HepG2 (cell line): ENCODE measurements at regions not wholly inside any gene's neighbourhood (a gene's known extent, or its start where the extent isn't known, plus 50 kb on each side); places are given as distances from the start of the nearest gene placed in this dataset.

Experiments
- ATAC-seq: fragments of 200-7000 bp; cut with Tn5 transposase; 3 replicates; pipeline ENCODE4 v1.9.1; 2020; ENCODE audit warnings: mild to moderate bottlenecking, moderate library complexity
- BruUV-seq: library from RNA; stranded (reverse); fragments of 400-500 nt; replicated peaks from 2 replicates; lab custom pipeline; 2021; lab: Mats Ljungman, UMichigan
- CTCF ChIA-PET: fragments of 300-600 bp; formaldehyde crosslinking; extraction: SDS; loops from one replicate; lab custom pipeline; 2021; ENCODE audit warnings: low total read pairs, inconsistent platforms, low intra/inter-chr PET ratio; lab: Yijun Ruan, JAX
- POLR2A ChIA-PET: fragments of 350-600 bp; sonication (Branson Sonifier 250); formaldehyde crosslinking; loops from one replicate; lab custom pipeline; 2020; ENCODE audit warnings: antibody characterized with exemption, inconsistent platforms; lab: Yijun Ruan, JAX
- DNase-seq: peaks from one replicate; pipeline ENCODE4 v3.0.0-alpha.2; 2015; ENCODE audit warnings: low spot score
- FAIRE-seq: peaks from 3 replicates; lab custom pipeline; 2011; peaks lifted over from hg19 to GRCh38; lab: Jason Lieb, UNC
- H2AFZ ChIP-seq: one replicate; pipeline ENCODE4 v1.6.1; 2011; ENCODE audit warnings: low read length, inconsistent platforms
- H3K27ac ChIP-seq: fragments of 300-600 bp; 3 replicates; pipeline ENCODE4 v1.8.0; 2011; ENCODE audit warnings: mixed run types, mild to moderate bottlenecking, mixed read lengths, low read length, inconsistent platforms; ENCODE audit not compliant: insufficient read depth; ENCODE audit errors: extremely low read length
- H3K27me3 ChIP-seq, 2 experiments: fragments of 200-600 bp in 1 of 2; 2 replicates in 1 of 2; 3 replicates in 1 of 2; pipeline versions ENCODE4 v1.6.0 to v1.8.0; 2011; ENCODE audit warnings: low read length in 2 of 2, mild to moderate bottlenecking in 2 of 2, moderate library complexity in 2 of 2, inconsistent platforms in 1 of 2; ENCODE audit not compliant: insufficient read depth in 2 of 2, control insufficient read depth in 1 of 2
- H3K36me3 ChIP-seq, 2 experiments: fragments of 200-600 bp in 1 of 2; replicated peaks in 1 of 2; 2 replicates in 1 of 2; 3 replicates in 1 of 2; pipeline versions ENCODE4 v1.5.1 to v1.8.0; 2011; ENCODE audit warnings: low read length in 2 of 2, inconsistent platforms in 1 of 2; ENCODE audit not compliant: insufficient read depth in 2 of 2, control insufficient read depth in 1 of 2
- H3K4me1 ChIP-seq: 2 replicates; pipeline ENCODE4 v1.5.1; 2012; ENCODE audit warnings: low read length, inconsistent platforms; ENCODE audit not compliant: insufficient read depth
- H3K4me2 ChIP-seq: 2 replicates; pipeline ENCODE4 v1.6.0; 2011; ENCODE audit warnings: low read depth, low read length, inconsistent platforms
- H3K4me3 ChIP-seq, 3 experiments: fragments of 200-600 bp in 1 of 3; sonication (generic), shearing (Covaris generic) in 1 of 3; replicated peaks in 1 of 3; 2 replicates each; pipeline ENCODE4 v1.5.1; 2011 to 2016; ENCODE audit warnings: low read length in 3 of 3, inconsistent platforms in 2 of 3, low read depth in 2 of 3, mild to moderate bottlenecking in 2 of 3, control low read depth in 1 of 3, mixed read lengths in 1 of 3; ENCODE audit not compliant: insufficient read depth in 1 of 3
- H3K79me2 ChIP-seq: one replicate; pipeline ENCODE4 v1.6.1; 2011; ENCODE audit warnings: low read length, inconsistent platforms; ENCODE audit not compliant: insufficient read depth
- H3K9ac ChIP-seq: 2 replicates; pipeline ENCODE4 v1.6.0; 2011; ENCODE audit warnings: mild to moderate bottlenecking, low read depth, low read length, inconsistent platforms; ENCODE audit not compliant: insufficient read depth
- H3K9me3 ChIP-seq: 2 replicates; pipeline ENCODE4 v1.5.1; 2012; ENCODE audit warnings: mild to moderate bottlenecking, low read length
- H4K20me1 ChIP-seq: 2 replicates; pipeline ENCODE4 v1.6.0; 2011; ENCODE audit warnings: inconsistent platforms, mild to moderate bottlenecking, low read length, moderate library complexity; ENCODE audit not compliant: insufficient read depth
- CBX1 ChIP-seq: IDR thresholded peaks from one replicate; pipeline ENCODE4 v1.6.1; 2016; ENCODE audit warnings: antibody characterized with exemption, low read depth
- CBX2 ChIP-seq, 2 experiments: fragments of 200-600 bp in 1 of 2; sonication (generic); formaldehyde crosslinking in 1 of 2; IDR thresholded peaks; 2 replicates each; pipeline versions ENCODE4 v1.7.0 to v1.8.1; 2018 to 2022; ENCODE audit warnings: low read depth in 2 of 2, low read length in 1 of 2, mild to moderate bottlenecking in 1 of 2, missing genetic modification reagents in 1 of 2
- FOXK2 ChIP-seq: fragments of 450-650 bp; IDR thresholded peaks from 2 replicates; pipeline ENCODE4 v1.6.1; 2016
- GABPB1 ChIP-seq: IDR thresholded peaks from 2 replicates; pipeline ENCODE4 v1.6.1; 2016; ENCODE audit warnings: mild to moderate bottlenecking, missing genetic modification reagents, moderate library complexity, missing compliant biosample characterization
- IRX3 ChIP-seq: sonication (generic); formaldehyde crosslinking; IDR thresholded peaks from 2 replicates; pipeline ENCODE4 v1.8.1; 2023; ENCODE audit warnings: mild to moderate bottlenecking, low read depth, missing genetic modification reagents, borderline replicate concordance
- MLXIP ChIP-seq: sonication (generic); formaldehyde crosslinking; IDR thresholded peaks from 2 replicates; pipeline ENCODE4 v1.9.0; 2021; ENCODE audit warnings: missing genetic modification reagents, borderline replicate concordance
- ZNF225 ChIP-seq: sonication (generic); formaldehyde crosslinking; IDR thresholded peaks from 2 replicates; pipeline ENCODE4 v1.4.0; 2020; ENCODE audit warnings: mild to moderate bottlenecking, missing genetic modification reagents
- ZNF230 ChIP-seq: sonication (generic); formaldehyde crosslinking; IDR thresholded peaks from 2 replicates; pipeline ENCODE4 v1.4.0; 2020; ENCODE audit warnings: mild to moderate bottlenecking, missing genetic modification reagents
- ZNF317 ChIP-seq: sonication (generic); formaldehyde crosslinking; IDR thresholded peaks from 2 replicates; pipeline ENCODE4 v1.5.0; 2020; ENCODE audit warnings: mild to moderate bottlenecking, missing genetic modification reagents
- ZNF704 ChIP-seq: sonication (generic); formaldehyde crosslinking; IDR thresholded peaks from 2 replicates; pipeline ENCODE4 v1.8.1; 2023; ENCODE audit warnings: mild to moderate bottlenecking, inconsistent platforms, moderate library complexity, missing genetic modification reagents, borderline replicate concordance
- ZNF782 ChIP-seq: sonication (generic); formaldehyde crosslinking; IDR thresholded peaks from 2 replicates; pipeline ENCODE4 v1.4.0; 2020; ENCODE audit warnings: missing genetic modification reagents, mild to moderate bottlenecking, borderline replicate concordance
- ZNF784 ChIP-seq: sonication (generic); formaldehyde crosslinking; IDR thresholded peaks from 2 replicates; pipeline ENCODE4 v1.5.1; 2020; ENCODE audit warnings: missing genetic modification reagents, mild to moderate bottlenecking, borderline replicate concordance
- ZNF841 ChIP-seq: sonication (generic); formaldehyde crosslinking; IDR thresholded peaks from 2 replicates; pipeline ENCODE4 v1.8.1; 2023; ENCODE audit warnings: missing genetic modification reagents, borderline replicate concordance
- WGBS: methylation state at CpG from one replicate; pipeline ENCODE4 v1.1.6; 2017; ENCODE audit warnings: low lambda C conversion rate; 5-methylcytosine and 5-hydroxymethylcytosine counted together
- in situ Hi-C: cut with HindIII; loops from 2 replicates; pipeline ENCODE4 v1.10.0; 2017; ENCODE audit warnings: low pct_unique_long_range_greater_than_20kb; ENCODE audit not compliant: extremely low pct_ligation_motif_present
- intact Hi-C: fragments of 100-400 bp; cut with micrococcal nuclease; formaldehyde crosslinking; loops from one replicate; pipeline ENCODE4 v1.10.0; 2022; ENCODE audit not compliant: unreplicated experiment
- TF ChIP-seq, protein P1 (sequence below): sonication (generic); formaldehyde crosslinking; IDR thresholded peaks from 2 replicates; pipeline ENCODE4 v1.4.0; 2020; ENCODE audit warnings: missing genetic modification reagents
- TF ChIP-seq, protein P2 (sequence below): sonication (generic); formaldehyde crosslinking; IDR thresholded peaks from 2 replicates; pipeline ENCODE4 v1.4.0; 2020; ENCODE audit warnings: missing genetic modification reagents, mild to moderate bottlenecking, borderline replicate concordance
- TF ChIP-seq, protein P3 (sequence below): sonication (generic); formaldehyde crosslinking; IDR thresholded peaks from 2 replicates; pipeline ENCODE4; 2020; ENCODE audit warnings: missing genetic modification reagents, mild to moderate bottlenecking, borderline replicate concordance

GRCh38 chr19:28293685-28294084, 919.3 kb downstream of the UQCRFS1 start:
- TF ChIP-seq GABPB1 (no peak), ZNF784 (CRISPR knock-in tag) (no peak), ZNF841 (CRISPR knock-in tag) (no peak), FOXK2 (no peak), CBX1 (no peak), CBX2 (IDR thresholded peaks at IDR 0.05; ENCODE audit: low read depth, low read length) (no peak), CBX2 (CRISPR knock-in tag; IDR thresholded peaks at IDR 0.05; ENCODE audit: low read depth) (no peak), ZNF782 (CRISPR knock-in tag) (no peak), ZNF225 (no peak), MLXIP (CRISPR knock-in tag) (no peak), IRX3 (CRISPR knock-in tag) (no peak), ZNF230 (no peak), ZNF704 (no peak), ZNF317 (CRISPR knock-in tag) (no peak)
- TF ChIP-seq, protein P1, sequence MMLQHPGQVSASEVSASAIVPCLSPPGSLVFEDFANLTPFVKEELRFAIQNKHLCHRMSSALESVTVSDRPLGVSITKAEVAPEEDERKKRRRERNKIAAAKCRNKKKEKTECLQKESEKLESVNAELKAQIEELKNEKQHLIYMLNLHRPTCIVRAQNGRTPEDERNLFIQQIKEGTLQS (CRISPR knock-in tag), result no peak
- TF ChIP-seq, protein P2, sequence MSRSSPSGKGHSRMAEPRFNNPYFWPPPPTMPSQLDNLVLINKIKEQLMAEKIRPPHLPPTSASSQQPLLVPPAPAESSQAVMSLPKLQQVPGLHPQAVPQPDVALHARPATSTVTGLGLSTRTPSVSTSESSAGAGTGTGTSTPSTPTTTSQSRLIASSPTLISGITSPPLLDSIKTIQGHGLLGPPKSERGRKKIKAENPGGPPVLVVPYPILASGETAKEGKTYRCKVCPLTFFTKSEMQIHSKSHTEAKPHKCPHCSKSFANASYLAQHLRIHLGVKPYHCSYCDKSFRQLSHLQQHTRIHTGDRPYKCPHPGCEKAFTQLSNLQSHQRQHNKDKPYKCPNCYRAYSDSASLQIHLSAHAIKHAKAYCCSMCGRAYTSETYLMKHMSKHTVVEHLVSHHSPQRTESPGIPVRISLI, result no peak
- TF ChIP-seq, protein P3, sequence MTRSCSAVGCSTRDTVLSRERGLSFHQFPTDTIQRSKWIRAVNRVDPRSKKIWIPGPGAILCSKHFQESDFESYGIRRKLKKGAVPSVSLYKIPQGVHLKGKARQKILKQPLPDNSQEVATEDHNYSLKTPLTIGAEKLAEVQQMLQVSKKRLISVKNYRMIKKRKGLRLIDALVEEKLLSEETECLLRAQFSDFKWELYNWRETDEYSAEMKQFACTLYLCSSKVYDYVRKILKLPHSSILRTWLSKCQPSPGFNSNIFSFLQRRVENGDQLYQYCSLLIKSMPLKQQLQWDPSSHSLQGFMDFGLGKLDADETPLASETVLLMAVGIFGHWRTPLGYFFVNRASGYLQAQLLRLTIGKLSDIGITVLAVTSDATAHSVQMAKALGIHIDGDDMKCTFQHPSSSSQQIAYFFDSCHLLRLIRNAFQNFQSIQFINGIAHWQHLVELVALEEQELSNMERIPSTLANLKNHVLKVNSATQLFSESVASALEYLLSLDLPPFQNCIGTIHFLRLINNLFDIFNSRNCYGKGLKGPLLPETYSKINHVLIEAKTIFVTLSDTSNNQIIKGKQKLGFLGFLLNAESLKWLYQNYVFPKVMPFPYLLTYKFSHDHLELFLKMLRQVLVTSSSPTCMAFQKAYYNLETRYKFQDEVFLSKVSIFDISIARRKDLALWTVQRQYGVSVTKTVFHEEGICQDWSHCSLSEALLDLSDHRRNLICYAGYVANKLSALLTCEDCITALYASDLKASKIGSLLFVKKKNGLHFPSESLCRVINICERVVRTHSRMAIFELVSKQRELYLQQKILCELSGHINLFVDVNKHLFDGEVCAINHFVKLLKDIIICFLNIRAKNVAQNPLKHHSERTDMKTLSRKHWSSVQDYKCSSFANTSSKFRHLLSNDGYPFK, result no peak
- ChIA-PET POLR2A (no interaction called here), CTCF (no interaction called here)
- H3K27me3 ChIP-seq, result no peaks in the 10 kb centered on the region
- no peak overlapping the region for H2AFZ ChIP-seq
- in situ Hi-C loops (no loop called here), intact Hi-C loops (no loop called here)
- H3K36me3 ChIP-seq, result no peaks in the 10 kb centered on the region
- no peaks in the 10 kb centered on the region for H4K20me1 ChIP-seq
- ATAC-seq, result no peak
- BruUV-seq, result no TSS peak
- H3K4me1 ChIP-seq, result no peaks in the 10 kb centered on the region
- no peaks in the 10 kb centered on the region for H3K79me2 ChIP-seq
- H3K27ac ChIP-seq, result no peak overlapping the region
- no peak for FAIRE-seq
- no peak overlapping the region for H3K4me2 ChIP-seq
- no peak for DNase-seq
- no peak overlapping the region for H3K9ac ChIP-seq
- H3K9me3 ChIP-seq, result peaks cover 87% of the 10 kb centered on the region
- H3K4me3 ChIP-seq, result no peak overlapping the region
- 10% methylated on average over 3 of the region's 3 CpGs for WGBS
